ENCODE measurements at regions not wholly inside any gene's neighbourhood (a gene's known extent, or its start where the extent isn't known, plus 50 kb on each side); places are given as distances from the start of the nearest gene placed in this dataset.

DNA sequence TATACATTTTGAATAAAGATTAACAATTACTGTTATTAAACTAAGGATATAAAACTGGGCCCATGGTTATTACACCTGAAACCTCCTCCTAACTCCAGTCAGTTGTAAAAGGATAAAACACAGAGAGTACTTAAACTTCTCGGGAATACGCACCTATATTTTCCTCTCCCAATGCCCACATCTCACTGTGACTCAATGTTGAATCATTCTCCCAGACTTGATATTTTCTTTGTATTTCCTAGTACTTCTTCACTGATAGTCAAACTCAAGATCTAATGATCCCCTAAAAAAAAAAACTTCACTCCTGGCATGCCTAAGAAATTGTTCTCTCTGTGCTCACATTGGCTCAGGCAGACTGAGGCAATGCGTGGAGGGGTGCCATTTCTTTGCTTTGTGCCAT is 212.5 kb upstream of the DKK2 start:
- Histone ChIP-seq H3K36me3 (no peaks in the 10 kb centered on the region), H3K4me1 (no peaks in the 10 kb centered on the region), H3K27me3 (ENCODE audit: low read depth) (no peaks in the 10 kb centered on the region), H3K9me3 (replicated peaks) (no peaks in the 10 kb centered on the region), H3K27ac (replicated peaks) (no peak overlapping the region), H3K4me3 (no peak overlapping the region)
- intact Hi-C loops (cut with micrococcal nuclease): no loop called here
- TF ChIP-seq, protein P1, sequence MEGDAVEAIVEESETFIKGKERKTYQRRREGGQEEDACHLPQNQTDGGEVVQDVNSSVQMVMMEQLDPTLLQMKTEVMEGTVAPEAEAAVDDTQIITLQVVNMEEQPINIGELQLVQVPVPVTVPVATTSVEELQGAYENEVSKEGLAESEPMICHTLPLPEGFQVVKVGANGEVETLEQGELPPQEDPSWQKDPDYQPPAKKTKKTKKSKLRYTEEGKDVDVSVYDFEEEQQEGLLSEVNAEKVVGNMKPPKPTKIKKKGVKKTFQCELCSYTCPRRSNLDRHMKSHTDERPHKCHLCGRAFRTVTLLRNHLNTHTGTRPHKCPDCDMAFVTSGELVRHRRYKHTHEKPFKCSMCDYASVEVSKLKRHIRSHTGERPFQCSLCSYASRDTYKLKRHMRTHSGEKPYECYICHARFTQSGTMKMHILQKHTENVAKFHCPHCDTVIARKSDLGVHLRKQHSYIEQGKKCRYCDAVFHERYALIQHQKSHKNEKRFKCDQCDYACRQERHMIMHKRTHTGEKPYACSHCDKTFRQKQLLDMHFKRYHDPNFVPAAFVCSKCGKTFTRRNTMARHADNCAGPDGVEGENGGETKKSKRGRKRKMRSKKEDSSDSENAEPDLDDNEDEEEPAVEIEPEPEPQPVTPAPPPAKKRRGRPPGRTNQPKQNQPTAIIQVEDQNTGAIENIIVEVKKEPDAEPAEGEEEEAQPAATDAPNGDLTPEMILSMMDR (IDR thresholded peaks at IDR 0.05; ENCODE audit: borderline replicate concordance): no peak
- DNase-seq: no peak

DNA sequence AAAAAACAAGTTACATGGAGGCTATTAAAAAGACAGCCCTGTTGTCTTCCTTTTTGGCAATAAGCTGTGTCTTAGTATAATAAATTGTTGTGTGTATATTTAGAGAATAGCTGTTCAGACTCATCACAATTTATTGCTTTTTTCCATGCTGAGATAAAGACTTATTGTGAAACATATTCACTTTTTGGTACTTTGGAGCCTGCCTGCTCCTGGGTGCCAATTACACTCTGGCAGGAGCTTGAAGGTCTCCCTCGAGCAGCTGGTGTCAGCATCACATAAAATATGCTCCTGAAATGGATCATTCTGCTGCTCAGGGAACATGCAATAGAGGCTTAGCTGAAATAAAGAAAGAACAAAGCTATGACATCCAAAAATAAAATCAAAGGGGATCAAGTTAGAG is 211.6 kb upstream of the DKK2 start:
- no peaks in the 10 kb centered on the region for H3K9me3 ChIP-seq (replicated peaks)
- no peak overlapping the region for H3K27ac ChIP-seq (replicated peaks)
- no peak overlapping the region for H3K4me3 ChIP-seq
- no peaks in the 10 kb centered on the region for H3K4me1 ChIP-seq
- H3K36me3 ChIP-seq: no peaks in the 10 kb centered on the region
- TF ChIP-seq, protein P1 (IDR thresholded peaks at IDR 0.05; ENCODE audit: borderline replicate concordance): no peak
- H3K27me3 ChIP-seq (ENCODE audit: low read depth): no peaks in the 10 kb centered on the region
- no peak for DNase-seq
- intact Hi-C loops (cut with micrococcal nuclease): no loop called here

DNA sequence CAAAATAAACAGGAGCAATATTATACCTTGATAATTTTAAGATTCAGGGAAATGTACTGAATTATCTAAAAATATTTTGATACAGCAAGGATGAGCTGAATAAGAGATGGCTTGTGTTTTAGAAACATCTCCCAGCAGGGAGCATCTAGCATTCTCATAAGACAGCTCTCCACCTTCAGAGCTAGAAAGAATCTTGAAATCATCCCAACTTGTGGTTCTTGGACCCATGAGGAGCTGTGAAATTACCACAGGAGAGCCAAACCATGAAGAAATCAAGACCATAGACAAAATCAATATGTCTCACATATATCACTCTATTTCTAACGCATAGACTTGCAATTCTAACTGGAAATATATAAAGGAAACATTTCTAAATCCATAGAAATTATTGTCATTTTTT is 210.6 kb upstream of the DKK2 start:
- DNase-seq: no peak
- H3K27ac ChIP-seq (replicated peaks): no peak overlapping the region
- H3K36me3 ChIP-seq: no peaks in the 10 kb centered on the region
- H3K27me3 ChIP-seq (ENCODE audit: low read depth): no peaks in the 10 kb centered on the region
- TF ChIP-seq, protein P1 (IDR thresholded peaks at IDR 0.05; ENCODE audit: borderline replicate concordance): no peak
- no peak overlapping the region for H3K4me3 ChIP-seq
- H3K4me1 ChIP-seq: no peaks in the 10 kb centered on the region
- H3K9me3 ChIP-seq (replicated peaks): no peaks in the 10 kb centered on the region
- intact Hi-C loops (cut with micrococcal nuclease): no loop called here

DNA sequence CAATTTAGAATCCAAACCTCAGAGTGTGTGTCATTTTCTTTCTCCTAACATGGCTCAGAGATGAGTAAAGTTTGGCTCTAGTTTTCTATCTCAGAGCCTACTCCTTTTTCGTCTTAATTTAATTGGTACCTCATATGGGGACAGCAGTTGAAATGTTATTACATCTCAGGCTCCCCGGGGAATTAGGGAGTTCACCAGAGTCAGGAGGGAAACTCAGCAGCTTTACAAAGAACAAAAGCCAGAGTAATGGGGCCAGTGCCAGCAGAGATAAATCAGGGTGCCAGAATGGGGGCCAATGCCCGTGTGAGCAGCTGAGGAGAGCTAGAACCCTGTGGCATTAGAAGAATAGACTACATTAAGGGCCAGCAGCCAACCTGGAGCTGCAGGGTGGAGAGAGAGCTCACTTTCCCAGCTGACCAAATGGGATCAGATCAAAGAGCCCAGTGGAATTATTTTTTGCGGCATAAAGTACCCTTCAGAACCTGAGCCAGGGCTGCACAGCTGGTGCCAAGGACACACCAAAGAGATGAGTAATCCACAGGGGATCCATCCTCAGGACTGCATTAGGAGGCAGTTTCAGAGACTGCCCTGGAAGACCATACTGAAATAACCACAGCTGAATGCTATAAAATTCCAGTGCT is 207.1 kb upstream of the DKK2 start:
- TF ChIP-seq, protein P1 (IDR thresholded peaks at IDR 0.05; ENCODE audit: borderline replicate concordance): no peak
- no peaks in the 10 kb centered on the region for H3K4me1 ChIP-seq
- intact Hi-C loops (cut with micrococcal nuclease): no loop called here

DNA sequence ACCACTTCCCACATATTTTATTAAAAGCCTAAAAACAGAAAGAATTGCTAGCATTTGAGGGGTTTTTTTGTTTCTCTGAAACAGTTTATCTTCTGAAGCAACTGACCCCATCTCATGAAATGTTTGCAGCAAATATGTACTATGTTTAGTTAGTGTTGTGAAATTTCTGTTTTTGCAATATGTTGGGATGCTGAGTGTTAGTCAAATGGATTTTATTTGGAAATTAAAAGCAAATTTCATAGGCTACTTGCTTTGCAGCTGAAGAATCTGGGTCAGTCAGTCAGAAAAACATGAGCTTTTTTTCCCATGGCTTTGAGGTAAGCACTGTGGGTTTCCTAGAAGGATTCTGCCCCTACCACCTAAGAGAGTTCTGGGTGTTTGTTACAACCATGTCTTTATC is 184.9 kb upstream of the DKK2 start:
- intact Hi-C loops (cut with micrococcal nuclease): no loop called here

More for the DNA sequence above, 207.1 kb upstream of the DKK2 start:
- peaks cover 4% of the 10 kb centered on the region for H3K9me3 ChIP-seq (replicated peaks)
- no peak overlapping the region for H3K4me3 ChIP-seq
- H3K27me3 ChIP-seq (ENCODE audit: low read depth): no peaks in the 10 kb centered on the region
- H3K36me3 ChIP-seq: no peaks in the 10 kb centered on the region
- no peak for DNase-seq
- no peak overlapping the region for H3K27ac ChIP-seq (replicated peaks)

More for the DNA sequence above, 184.9 kb upstream of the DKK2 start:
- H3K36me3 ChIP-seq: no peaks in the 10 kb centered on the region
- H3K9me3 ChIP-seq (replicated peaks): no peaks in the 10 kb centered on the region
- DNase-seq: no peak
- H3K4me3 ChIP-seq: no peak overlapping the region
- H3K27me3 ChIP-seq (ENCODE audit: low read depth): no peaks in the 10 kb centered on the region
- no peaks in the 10 kb centered on the region for H3K4me1 ChIP-seq
- TF ChIP-seq, protein P1 (IDR thresholded peaks at IDR 0.05; ENCODE audit: borderline replicate concordance): no peak
- no peak overlapping the region for H3K27ac ChIP-seq (replicated peaks)

Data from left ventricle myocardium inferior (tissue), 1 donor.